ENCODE measurements at regions not wholly inside any gene's neighbourhood (a gene's known extent, or its start where the extent isn't known, plus 50 kb on each side); places are given as distances from the start of the nearest gene placed in this dataset.

DNA sequence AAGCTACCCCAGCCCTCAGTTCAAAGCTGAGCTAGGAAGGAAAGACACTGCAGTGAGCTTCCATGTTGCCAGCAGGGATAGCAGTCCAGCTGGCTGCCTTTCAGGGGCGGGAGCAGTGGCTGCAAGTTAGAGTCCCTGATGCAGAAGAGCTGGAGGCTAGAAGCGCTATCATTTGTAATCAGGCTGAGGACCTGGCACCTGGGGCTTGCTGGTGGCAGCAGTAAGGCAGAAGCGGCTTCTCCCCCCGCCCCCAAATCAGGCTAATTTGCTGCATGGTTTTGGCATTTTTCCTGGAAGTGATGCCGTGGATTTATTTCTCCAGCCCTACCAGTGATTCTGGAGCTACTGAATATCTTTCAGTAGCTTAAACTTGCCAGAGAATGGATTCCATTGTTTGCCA is 203.3 kb downstream of the CLCN4 start:
- no peak overlapping the region for H3K4me3 ChIP-seq (ENCODE audit: low read depth, low read length)
- DNase-seq (ENCODE audit: low read depth): no peak
- TF ChIP-seq, protein P1, sequence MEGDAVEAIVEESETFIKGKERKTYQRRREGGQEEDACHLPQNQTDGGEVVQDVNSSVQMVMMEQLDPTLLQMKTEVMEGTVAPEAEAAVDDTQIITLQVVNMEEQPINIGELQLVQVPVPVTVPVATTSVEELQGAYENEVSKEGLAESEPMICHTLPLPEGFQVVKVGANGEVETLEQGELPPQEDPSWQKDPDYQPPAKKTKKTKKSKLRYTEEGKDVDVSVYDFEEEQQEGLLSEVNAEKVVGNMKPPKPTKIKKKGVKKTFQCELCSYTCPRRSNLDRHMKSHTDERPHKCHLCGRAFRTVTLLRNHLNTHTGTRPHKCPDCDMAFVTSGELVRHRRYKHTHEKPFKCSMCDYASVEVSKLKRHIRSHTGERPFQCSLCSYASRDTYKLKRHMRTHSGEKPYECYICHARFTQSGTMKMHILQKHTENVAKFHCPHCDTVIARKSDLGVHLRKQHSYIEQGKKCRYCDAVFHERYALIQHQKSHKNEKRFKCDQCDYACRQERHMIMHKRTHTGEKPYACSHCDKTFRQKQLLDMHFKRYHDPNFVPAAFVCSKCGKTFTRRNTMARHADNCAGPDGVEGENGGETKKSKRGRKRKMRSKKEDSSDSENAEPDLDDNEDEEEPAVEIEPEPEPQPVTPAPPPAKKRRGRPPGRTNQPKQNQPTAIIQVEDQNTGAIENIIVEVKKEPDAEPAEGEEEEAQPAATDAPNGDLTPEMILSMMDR (IDR thresholded peaks at IDR 0.05; ENCODE audit: insufficient read depth, low read depth, low read length, missing control alignments): no peak

DNA sequence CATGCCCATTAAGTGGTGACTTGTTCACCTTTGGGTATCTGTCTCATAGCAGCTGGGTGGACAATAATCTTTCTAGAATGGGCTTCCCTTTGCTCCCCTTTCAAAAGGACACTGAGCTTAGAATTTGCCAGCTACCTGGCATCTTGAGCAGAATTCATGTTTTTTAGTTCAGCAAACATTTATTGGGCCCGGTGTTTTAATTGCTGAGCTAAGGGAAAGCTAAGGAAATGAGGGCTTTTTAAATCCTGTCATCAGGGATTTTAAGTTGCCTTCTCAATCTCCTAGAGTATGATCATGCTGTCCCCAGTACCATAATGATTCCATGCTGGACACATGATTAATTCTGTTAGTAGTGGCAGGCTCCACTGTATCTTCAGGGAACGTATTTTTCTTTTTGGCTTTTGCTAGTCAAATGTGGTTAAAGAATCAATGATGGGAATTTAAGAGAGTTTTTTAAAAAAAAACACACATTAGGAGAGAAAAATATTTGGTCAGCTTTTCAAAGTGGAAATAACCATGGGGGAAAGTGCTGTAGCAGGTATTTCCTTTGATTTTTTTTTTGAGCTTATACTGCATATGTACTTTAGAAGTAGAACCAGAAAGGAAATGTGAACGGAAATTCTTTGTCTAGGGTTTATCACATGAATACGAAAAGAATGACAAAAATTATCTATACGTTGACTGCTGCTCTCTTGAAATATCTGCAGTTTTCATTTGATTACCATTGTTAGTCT is 208.9 kb downstream of the CLCN4 start:
- no peak overlapping the region for H3K4me3 ChIP-seq (ENCODE audit: low read depth, low read length)
- TF ChIP-seq, protein P1 (IDR thresholded peaks at IDR 0.05; ENCODE audit: insufficient read depth, low read depth, low read length, missing control alignments): no peak
- no peak for DNase-seq (ENCODE audit: low read depth)

DNA sequence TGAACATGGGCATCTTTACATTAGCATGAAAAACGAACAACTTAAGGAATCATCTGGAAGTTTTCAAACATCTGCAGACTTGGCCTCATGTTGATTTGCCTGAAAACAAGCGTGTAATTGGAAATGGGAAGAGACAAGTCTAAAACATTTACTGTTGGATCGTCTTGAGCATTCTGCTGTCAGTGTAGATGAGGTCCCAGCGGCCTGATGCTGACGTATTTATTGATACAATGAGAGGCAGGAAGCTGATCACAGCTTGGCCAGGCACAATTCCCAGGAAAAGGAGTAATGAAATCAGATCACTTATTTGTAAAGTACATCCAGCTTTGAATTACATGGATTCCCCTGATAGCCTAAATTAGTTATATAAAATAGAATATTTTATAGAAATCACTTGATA is 210.6 kb downstream of the CLCN4 start:
- no peak for DNase-seq (ENCODE audit: low read depth)
- H3K4me3 ChIP-seq (ENCODE audit: low read depth, low read length): no peak overlapping the region
- TF ChIP-seq, protein P1 (IDR thresholded peaks at IDR 0.05; ENCODE audit: insufficient read depth, low read depth, low read length, missing control alignments): no peak

DNA sequence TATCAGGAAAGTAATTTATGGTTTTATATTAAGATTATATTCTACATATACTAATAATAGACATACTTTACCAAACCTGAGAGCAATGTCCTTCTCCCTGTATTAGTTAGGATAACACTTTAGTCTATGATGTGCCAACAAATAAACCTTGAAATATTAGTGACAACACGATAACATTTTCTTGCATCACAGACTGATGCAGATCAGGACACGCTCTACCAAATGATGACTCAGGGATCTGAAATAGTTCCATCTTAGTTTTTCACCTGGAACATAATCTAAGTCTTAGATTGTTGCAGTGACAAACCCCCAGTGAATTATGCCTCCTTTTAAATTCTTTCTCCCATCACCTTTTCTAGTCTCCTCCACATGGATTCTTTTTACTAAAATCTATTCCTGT is 214.2 kb downstream of the CLCN4 start:
- no peak for DNase-seq (ENCODE audit: low read depth)
- TF ChIP-seq, protein P1 (IDR thresholded peaks at IDR 0.05; ENCODE audit: insufficient read depth, low read depth, low read length, missing control alignments): no peak
- H3K4me3 ChIP-seq (ENCODE audit: low read depth, low read length): no peak overlapping the region

DNA sequence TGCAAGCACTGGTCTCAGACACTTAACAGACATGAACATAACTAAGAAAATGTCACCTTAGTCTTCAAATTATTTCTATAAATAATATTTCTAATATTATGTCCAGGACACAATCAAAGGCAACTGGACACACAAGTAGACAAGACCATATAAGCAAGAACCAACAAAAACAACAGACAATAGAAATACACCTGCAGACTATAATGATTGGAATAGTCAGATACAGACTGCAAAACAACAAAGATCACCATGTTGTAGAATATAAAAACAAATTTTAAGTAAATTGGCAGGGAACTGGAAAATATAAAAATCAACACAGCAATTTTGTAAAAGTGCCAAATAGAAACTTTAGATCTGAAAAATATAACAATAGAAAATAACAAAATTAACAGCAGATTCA is 220.7 kb downstream of the CLCN4 start:
- no peak overlapping the region for H3K4me3 ChIP-seq (ENCODE audit: low read depth, low read length)
- TF ChIP-seq, protein P1 (IDR thresholded peaks at IDR 0.05; ENCODE audit: insufficient read depth, low read depth, low read length, missing control alignments): no peak
- no peak for DNase-seq (ENCODE audit: low read depth)

DNA sequence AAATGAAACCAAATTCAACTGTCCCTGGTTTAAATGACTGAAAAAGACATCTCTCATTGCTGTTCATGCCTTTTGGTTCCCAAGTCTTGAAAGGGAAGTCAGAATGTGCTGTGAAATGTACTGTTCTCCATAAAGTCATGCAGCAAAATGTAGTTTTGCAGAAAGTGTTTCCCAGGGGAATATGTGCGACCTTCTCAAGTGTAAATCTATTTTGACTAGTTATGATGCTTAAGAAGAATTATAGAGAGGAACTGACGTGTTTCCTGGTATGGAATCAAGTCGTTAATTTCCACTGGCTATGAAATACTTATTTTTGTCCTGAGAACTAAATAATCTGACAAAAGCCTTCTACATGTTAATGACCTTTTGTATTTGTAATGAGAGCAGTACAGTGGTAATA is 223.1 kb downstream of the CLCN4 start:
- no peak overlapping the region for H3K4me3 ChIP-seq (ENCODE audit: low read depth, low read length)
- TF ChIP-seq, protein P1 (IDR thresholded peaks at IDR 0.05; ENCODE audit: insufficient read depth, low read depth, low read length, missing control alignments): no peak
- DNase-seq (ENCODE audit: low read depth): no peak

DNA sequence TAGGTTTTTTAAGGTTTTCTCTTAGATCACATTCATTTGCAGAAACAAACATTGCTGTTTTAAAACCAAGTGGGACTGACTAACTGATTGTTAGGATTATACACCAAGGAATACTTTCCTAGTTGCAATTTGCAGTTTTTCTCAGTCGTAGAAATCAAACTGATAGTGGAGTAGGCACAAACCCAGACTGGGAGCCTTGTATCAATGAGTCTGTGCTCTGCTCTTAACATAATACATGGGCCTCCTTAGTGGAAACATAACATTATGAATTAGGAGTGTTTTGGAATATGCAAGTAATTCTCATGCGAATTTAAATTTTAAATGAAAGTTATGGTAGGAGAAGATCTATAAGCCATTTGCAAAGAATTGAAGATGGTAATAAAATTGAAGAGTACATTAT is 223.5 kb downstream of the CLCN4 start:
- DNase-seq (ENCODE audit: low read depth): no peak
- TF ChIP-seq, protein P1 (IDR thresholded peaks at IDR 0.05; ENCODE audit: insufficient read depth, low read depth, low read length, missing control alignments): no peak
- no peak overlapping the region for H3K4me3 ChIP-seq (ENCODE audit: low read depth, low read length)

All from GM12865 (cell line).